Stimulated activated CD4-positive, alpha-beta T cell treated with anti-CD3 and anti-CD28 coated beads, Interleukin-2, amount 100 ng/mL, for 4 hours (primary cell): ENCODE measurements at regions not wholly inside any gene's neighbourhood (a gene's known extent, or its start where the extent isn't known, plus 50 kb on each side); places are given as distances from the start of the nearest gene placed in this dataset.

Experiments
- DNase-seq: peaks from one replicate; pipeline ENCODE4 v3.0.0-alpha.2; 2020; ENCODE audit warnings: low read depth

DNA sequence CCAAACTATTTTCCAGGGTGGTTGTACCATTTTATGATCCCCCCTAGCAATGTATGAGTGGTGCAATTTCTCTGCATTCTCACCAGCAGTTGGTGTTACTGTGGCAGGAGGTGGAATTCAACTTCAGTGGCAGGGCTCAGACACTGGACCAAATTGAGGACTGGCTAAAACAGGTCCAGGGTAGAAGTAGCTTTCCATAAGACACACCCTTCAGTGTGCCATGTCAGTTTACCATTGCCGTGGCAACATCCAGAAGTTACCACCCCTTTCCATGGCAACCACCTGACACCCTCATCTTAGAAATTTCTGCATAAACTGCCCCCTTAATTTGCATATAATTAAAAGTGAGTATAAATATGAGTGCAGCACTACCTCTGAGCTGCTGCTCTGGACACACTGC is 180.7 kb upstream of the GGTLC1 start:
- no peak for DNase-seq

DNA sequence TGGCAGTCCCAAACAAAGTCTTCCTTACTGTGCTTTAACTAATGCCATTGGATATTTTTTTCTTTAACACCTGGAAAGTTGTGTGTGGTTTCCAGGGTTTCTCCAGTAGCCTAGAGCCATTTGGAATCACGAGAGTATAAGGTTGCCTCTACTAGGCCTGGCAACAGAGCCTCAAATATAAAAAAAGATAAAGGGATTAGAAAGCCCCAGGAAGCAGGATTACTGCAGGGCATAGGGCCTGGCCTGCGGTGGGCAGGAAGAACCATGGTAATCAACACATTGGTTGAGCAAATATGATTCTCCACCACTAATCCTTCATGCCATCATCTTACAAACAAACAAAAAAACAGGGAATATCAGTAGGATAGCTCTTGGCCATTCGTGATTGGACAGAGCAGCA is 177.8 kb upstream of the GGTLC1 start:
- no peak for DNase-seq

DNA sequence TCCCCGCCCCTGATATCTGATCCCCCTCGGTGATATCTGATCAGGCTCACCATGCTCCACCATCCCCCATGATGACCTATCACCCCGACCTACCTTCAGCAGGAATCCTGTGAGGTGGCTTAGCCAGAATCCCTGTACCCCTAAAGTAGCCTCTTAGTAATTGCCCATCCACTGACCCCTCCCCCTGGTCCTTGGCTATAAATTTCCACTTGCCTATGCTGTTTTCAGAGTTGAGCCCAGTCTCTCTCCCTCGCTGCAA is 177.5 kb upstream of the GGTLC1 start:
- no peak for DNase-seq

DNA sequence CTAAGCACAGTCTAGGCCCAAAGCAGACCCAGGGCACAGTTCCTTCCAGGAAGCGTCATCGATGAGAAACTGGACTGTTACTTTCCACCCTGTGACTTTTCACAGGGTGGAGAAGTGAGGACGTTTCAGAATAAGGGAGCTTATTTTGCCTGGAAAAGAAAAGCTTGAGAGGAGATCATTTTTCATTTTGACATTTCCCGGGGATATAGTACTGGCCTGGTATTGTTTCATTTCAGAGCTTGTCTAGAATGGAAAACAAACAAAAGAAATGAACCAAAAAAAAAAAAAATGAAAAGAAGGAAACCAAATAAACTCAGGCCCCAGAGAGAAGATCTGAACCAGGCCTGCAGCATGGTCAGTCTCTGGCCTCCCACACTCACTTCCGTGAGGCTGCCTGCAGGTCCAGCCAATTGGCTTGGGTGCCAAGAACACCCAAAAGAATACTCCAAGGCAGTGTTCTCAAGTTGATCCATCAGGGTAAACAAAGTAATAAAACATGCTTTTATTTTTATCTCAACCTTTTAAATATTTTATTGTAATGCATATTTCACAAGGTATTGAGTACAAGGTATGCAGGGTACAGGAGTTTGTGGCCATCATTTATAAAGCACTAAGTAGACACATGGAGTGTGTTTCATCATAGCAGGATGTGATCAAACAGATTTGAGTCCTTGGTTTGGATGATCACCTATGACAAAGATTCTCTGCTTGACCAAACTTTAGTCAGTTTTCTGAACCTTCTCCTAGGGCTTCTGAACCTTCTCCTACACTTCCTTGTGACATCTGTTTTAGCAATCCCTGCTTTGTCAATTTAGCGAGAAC is 176.9 kb upstream of the GGTLC1 start:
- DNase-seq, result no peak

DNA sequence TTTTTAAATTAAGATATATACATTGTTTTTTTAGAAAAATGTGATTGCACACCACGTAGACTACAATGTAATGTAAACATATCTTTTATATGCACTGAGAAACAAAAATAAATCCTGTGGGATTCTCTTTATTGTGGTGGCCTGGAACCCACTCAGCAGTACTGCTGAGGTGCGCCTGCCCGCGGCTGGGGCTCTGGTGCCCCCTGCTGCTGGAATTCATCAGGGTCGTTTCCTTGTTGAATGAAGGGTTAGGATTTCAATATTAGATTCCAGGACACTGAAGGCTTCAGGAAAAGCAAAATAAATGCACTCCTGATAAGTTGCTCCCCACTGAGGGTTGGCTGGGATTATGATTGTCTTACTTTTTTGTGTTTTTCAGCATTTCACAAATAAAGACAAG is 175.8 kb upstream of the GGTLC1 start:
- no peak for DNase-seq

DNA sequence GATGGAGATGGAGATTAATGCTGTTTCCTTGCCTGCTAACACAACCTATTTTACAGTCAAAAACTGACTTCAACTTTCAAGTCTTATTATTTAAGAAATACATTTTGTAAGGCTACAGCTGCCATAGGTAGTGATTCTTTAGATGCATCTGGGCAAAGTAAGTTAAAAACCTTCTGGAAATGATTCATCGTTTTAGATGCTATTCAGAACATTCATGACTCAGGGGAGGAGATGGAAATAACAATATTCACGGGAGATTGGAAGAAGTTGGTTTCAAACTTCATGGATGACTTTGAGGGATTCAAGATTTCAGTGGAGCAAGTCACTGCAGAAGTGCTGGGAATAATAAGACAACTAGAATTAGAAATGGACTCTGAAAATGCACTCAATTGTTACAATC is 174.9 kb upstream of the GGTLC1 start:
- DNase-seq, result no peak

DNA sequence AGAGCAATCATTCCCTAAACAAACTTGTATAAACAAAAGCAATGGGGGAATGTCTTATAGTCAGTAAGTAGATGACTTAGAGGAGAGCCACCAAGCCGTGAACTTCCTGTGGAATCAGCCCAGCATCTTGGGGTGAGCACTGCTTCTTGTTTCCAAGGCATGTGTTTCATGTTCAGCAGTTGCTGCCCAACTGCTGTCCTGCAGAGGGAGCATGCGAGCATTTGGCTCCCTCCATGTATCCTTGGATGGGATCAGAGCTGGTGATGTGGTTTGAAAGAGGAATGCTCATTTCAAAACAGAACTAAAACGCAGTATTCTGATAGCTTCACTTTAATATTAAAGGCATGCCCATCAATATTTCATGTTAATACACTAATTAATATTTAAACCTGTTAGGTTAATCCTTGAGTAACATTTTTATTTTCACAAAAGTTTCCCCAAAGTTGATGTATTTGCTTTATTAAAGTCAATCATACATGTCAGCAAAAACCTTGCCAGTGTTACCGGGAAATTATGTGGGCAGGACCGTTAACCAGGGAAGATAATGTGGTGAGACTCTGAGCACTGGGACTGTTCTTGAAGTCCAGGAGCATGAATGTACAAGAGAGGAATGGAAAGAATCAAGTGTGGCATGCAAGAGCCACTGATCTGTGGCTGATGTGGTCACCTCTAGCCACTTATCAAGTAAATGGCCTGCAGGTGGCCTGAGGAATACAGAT is 172.1 kb upstream of the GGTLC1 start:
- no peak for DNase-seq

DNA sequence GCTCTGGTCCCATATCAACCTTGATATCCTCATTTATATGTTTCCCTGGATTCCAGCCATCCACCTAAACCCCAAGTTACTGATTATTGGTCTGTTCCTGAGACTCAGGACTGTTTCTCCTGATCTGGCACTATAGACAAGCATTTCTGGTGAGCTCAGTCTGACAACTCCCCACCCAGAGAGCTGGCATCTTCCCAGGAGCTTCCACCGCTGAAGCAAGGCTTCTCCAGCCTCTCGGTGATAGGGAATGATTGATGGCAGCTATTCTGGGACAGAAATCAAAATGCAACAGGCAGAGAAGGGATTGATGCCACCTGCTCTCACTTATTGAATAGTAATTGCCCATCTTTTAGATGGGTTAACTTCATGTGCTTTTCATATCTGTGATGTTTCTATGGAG is 169.7 kb upstream of the GGTLC1 start:
- no peak for DNase-seq

DNA sequence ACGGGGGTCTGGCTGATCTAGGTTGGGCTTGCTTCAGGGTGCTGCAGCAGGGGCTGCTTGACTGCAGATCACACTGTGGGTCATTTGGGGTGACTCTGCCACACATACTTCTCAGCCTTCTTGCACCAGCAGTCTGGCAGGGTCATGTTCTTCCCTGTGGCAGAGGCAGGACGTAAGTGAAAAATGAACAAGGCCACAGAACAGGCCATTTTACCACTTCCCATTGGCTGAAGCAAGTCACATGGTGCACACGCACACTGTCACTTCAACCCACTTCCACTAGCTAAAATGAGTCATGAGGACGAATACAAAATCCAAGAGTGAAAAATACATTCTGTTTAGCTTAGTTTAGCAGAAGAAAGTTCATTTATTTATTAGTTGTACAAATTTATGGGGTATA is 168.6 kb upstream of the GGTLC1 start:
- DNase-seq, result no peak

DNA sequence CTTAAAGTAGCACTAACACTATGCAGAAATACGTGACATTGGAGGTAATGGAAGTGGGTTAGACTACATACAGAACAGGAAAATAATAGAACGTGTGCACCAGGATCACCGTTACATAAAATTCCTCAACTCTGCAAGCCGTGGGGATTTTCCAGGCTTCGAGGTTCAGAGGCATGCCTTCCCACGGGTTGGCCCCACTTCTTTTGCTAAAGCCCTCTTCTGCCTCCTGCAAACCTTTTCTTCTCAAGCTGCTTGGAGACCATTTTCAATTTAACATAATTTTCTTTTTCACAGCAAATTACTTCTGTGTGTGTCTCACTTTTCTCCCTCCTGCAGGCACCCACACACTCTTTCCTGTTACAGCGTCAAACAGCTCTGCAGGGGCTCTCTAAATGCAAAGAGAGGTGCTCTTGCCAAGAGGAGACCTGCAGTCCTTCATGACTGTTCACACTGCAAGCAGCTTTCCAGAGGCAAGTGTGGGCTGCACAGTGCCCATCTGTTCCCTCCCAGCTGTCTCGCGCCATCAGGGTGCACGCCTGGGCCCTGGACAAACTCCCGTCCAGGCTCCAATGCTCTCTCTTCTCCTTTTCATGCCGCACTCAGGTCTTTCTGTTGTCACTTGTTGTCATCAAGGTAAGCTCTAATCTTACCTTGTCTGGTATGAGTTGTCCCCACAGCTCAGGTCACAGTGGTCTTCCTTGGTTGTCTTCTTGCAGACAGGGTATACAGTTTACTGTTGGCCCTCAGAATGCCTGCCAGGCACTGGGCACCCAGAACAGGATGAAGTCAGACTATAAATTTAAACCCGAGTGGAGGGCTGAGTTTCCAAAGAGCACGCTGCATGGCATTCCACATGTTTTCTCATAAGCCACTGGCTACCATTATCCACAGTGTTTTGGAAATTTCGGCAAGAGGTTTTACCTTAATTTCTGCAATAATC is 164.8 kb upstream of the GGTLC1 start:
- no peak for DNase-seq

DNA sequence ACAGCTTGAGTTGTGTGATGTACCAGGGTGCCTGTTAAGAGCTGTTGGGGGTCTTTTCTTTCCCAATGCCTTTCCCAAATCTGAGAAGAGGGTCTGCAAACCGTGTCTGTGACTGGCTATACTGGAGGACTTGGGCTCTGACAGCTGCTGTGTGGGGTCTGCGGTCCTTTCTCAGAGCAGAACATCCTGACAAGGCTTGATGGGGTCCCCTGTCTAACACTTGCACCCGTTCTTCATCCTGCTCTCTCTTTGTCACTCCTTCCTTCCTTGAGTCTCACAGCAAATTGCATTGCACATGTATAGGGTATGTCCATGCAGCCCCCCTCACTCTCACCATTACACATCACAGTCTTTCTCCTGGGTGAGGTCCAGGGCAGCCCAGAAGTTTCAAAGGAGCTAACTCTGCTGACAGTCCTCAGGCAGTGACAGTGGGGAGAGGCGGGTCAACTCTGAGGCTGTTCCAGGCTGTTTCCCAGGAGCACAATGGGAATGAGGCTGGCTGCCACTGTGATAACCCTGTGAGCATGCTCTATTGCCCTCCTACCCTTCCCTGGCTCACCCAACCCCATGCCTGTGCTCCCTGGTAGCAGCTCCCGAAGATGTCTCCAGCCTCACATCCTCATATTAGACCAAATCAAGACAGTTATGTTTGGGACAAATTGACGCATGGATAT is 163.2 kb upstream of the GGTLC1 start:
- no peak for DNase-seq

DNA sequence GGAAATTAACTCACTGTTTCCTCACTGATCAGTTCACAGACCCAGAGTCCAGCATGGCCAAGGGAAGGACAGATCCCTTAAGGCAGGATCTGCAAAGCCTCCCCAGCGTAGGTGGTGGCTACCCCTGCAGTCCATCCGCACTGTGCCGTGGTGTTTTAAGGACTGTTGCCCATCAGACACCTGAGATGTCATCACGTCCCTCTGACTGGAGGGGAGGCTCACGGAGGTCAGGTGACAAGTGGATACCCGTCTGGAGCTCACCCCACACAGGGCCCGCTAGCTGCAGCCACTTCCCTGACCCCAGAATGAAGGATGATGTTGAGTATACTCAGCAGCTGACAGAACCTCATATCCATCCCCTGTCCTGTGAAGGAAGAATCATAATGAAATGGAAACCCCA is 161.8 kb upstream of the GGTLC1 start:
- DNase-seq, result no peak

DNA sequence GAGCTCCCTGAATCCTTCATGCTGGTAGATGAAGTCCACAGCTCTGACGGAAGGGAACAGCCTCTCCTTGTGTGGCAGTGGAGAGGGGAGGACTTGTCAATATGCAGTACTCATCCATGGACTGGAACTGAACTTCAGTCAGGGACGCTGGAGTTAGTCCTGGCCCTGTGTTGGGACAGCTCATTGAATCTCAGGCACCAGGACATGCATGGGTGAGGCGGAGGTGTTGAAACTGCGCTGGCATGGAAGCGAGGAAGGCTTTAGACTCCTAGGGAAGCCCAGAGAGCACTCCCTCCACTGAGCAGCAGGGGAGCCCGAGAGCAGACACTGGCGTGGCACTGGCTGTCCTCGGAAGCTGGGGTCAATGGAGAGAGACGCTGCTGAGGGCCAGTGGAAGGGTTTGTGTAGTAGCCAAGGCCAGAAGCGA is 161.3 kb upstream of the GGTLC1 start:
- DNase-seq, result no peak

DNA sequence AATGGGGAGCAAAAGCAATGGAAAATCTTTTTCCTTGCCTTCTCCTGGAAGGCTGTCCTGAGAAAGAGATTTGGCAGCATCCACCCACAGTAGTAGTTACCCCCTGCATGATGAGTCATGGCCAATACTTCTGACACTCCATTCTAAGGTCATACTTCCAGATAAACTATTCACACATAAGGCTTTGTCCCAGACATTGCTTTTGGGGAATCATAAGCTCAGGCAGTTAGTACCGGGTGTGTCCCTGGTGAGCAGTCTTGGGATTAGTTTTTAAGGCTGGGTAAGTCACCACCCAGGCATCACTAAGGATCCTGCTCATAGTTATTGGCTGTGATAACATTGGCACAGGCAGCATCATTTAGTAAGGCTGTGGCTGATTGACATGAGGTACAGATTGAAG is 160.6 kb upstream of the GGTLC1 start:
- no peak for DNase-seq

DNA sequence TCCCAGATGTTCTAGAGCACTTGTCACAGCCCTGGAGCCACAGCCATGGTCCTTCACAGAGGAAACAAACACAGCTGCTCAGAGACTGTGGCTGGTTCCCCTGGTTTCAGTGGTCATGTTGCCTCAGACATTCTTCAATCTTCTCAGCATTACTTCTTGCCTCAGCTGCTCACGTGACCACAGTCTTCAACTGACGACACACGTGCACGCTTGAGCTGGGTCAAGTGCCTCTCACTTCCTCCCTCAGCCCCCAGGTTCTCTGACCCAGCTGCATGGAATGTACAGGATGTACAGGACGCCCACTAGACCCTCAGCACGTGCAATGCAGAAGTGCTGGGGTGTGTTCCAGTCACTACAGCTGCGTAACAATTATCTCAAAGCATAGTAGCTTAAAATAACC is 159.8 kb upstream of the GGTLC1 start:
- no peak for DNase-seq

DNA sequence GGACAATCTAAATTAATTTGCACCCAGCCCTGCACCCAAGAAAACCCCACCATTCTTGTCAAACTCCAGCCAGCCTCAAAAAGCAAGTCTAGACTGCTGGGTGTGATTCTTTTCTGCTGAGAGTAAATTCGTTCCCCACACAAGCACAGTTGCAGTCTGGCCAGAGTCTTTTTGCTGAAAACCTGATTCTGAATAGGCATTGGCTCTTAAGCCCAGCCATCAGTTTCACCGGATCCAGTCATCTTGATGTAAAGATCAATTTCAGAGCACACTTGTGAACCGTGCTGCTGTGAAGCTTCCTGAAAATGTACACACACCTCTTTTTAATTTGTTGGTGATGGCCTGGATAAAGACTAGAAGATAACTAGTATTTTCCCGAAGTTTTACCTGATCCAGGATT is 159.4 kb upstream of the GGTLC1 start:
- DNase-seq, result no peak

DNA sequence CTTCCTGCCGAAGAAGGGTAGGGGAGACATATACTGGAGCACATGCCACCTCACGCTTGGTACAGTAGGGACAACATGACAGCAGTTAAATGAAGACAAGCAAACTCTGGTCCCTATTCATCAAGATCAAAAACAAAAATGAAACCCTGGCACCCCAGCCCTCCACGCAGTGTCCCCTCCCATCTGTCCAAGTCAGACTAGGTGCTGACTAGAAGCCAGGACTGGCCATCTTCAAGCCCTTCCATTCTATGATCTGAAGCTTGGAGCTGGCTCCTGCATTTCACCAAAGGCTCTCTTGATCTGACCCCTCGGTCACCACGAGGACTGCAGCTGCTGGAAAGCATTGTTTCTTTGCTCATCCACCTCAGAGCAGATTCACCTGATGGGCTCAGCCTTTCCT is 158.9 kb upstream of the GGTLC1 start:
- no peak for DNase-seq

DNA sequence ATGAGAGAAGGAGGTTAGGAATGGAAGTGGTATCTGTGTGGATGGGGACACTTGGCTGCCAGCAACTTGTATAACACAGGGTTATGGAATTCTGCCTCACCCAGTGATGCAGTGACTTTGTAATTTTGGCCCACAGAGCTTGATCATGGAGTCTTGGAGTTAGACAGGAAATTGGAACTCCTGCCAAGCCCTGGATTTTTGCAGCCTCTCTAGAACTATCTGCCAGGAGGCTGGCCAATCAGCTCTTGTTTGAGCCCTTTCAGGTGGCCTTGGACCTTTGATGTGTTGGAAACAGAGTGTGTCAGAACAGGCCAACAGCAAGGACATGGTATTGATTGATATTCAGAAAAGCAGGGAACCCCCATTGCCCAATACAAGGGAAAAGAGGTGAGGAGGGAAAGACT is 157.7 kb upstream of the GGTLC1 start:
- no peak for DNase-seq

DNA sequence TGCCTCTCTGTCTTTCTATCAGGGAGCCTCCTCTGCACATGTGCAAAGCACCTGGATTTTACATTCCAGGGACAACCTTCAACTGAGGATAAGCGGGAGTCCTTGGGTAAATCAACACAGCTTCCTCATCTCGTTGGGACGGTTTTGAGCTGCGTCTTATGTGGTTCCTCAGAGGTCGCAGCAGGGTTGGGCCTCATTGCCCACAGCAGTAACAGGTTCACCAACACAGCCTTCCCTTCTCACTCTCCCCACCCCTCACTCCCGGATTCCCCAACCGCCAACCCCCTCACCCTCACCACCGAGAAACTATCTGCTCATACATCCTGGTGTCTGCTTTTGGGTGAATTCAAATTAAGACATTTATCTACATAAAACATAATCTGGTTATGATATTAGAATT is 155.8 kb upstream of the GGTLC1 start:
- DNase-seq, result no peak

DNA sequence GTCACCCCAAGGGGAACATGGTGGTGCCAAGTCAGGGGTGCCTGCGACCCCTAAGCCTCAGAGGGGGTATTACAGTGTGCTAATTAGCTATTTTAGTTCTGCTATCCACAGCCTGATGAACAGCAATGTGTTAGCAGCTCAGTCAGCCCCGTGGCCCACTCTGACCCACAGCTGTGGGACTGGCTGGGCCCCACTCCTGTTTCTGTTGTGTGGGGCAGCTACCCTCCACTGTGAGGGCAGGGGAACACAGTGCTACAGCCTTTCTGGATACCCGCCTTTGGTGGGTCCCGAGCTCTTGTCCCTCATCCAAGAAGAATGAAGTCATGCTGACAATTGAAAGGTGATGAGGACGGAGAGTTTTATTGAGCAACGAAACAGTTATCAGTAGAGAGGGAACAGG is 152.5 kb upstream of the GGTLC1 start:
- DNase-seq, result no peak

DNA sequence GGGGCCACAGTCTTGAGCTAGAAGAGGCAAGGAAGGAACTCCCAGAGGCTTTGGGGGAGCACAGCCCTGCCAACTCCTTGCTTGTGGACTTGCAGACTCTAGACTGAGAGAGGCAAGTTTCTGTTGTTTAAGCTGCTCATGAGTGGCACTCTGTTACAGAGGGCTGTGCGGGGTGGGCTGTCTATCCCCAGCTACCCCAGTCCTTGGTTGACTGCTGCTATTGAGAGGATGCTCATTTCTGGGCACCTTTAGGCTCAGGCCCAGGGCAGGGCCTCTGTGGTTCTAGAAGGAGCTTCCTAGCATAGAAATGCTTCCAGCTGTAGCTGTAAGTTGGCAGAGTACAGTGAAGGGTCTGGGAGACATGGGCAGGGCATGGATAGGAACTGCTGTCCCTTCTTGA is 151.3 kb upstream of the GGTLC1 start:
- no peak for DNase-seq

DNA sequence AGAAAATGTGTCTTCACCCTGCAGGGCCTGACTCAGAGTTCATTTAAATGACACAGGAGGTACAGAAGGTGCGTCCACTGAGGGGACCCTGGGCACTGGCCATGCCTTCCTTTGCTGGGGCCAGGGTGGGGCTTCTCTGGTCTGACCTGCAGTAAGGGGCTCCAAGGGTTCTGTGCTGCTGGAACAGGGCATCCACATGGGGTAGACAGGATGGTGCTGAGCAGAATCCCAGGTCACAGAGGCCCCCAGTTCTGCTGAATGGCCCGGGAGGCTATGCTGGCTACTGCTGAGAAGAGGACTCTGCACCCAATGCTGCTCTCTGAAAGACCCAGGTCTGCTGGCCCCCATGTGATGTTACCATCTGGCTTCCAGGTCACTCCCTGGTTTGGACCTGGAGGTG is 150.4 kb upstream of the GGTLC1 start:
- DNase-seq, result no peak
